GM18517 (cell line): ENCODE measurements at regions not wholly inside any gene's neighbourhood (a gene's known extent, or its start where the extent isn't known, plus 50 kb on each side); places are given as distances from the start of the nearest gene placed in this dataset.

Experiments
- ATAC-seq: cut with Tn5 transposase; IDR thresholded peaks from one replicate; pipeline ENCODE4 v1.9.1; 2021; ENCODE audit warnings: mild to moderate bottlenecking, moderate library complexity; ENCODE audit not compliant: unreplicated experiment

- ATAC-seq, result no peak
Measured at GRCh38 chr7:79877874-79878465, 256.7 kb upstream of the GNAI1 start.

- ATAC-seq, result no peak
Measured at GRCh38 chr7:79876848-79877252, 257.8 kb upstream of the GNAI1 start.

GRCh38 chr7:79874797-79875196 is 259.8 kb upstream of the GNAI1 start:
- ATAC-seq, result no peak

DNA sequence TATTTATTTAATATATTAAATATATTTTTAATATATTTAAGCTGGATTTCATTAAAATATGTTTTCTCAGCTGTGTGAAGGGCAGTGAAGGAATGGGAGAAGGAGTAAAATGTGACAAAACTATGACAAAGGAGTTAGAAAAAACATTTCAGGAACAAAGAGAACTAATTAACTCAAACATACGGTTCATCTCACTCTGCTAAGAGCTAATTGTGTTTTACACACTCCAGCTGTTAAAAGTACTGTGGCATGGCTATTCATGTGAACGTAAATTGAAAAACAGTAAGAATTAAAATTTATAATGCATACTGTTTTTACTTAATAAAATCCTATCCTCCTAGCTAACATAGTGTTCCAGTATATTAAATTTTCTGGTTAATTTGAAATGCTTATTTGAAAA is 262.5 kb upstream of the GNAI1 start:
- no peak for ATAC-seq

DNA sequence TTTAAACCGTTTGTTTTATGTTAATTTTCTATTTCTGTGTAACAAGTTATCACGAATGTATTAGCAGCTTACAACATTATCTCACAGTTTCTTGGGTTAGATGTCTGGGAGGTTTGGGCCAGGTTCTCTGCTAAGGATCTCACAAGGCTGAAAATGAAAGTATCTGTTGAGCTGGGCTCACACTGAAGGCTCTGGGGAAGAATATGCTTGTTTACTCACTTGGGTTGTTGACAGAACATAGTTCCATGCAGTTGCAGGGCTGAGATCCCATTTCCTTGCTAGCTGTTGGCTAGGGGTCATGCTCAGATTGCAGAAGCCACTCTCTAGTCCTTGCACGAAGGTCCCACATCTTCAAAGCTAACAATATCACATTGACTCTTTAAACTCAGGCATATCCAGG is 266.6 kb upstream of the GNAI1 start:
- ATAC-seq, result no peak

GRCh38 chr7:79862447-79863210 is 272.0 kb upstream of the GNAI1 start:
- no peak for ATAC-seq

DNA sequence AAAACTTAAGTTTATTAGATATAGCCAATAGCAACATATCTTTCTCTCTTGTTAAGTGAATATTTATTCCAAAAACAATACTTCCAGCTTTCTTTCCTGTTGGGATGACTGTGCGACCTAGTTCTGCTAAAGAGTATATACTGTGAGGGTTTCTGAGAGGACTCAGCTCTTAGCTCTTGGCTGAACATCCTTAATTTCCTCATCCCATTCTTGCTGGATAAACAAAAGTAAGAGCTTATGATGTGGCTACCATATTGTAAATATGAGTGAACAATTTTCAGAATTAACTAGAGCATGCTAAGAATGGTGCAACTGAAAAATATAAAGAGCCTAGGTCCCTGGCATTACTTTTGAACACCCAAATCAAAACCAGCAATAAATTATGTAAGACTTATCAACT is 279.5 kb upstream of the GNAI1 start:
- no peak for ATAC-seq

DNA sequence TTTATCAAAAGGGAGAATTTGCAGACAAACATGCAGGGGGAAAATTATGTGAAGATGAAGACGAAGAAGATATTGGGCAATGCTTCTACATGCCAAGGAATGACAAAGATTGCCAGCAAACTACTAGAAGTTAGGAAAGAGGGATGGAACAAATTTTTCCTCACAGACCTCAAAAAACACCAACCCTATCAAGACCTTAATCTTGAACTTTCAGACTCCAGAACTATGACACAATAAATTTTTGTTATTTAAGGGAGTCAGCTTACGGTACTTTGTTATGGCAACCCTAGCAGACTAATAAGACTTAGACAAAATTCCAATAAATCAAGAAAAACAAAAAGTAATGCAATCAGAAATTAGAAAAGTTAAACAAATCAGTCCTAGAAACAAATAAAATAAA is 280.0 kb upstream of the GNAI1 start:
- ATAC-seq, result no peak

- ATAC-seq, result no peak
Measured at GRCh38 chr7:79837915-79838314, 296.7 kb upstream of the GNAI1 start.

DNA sequence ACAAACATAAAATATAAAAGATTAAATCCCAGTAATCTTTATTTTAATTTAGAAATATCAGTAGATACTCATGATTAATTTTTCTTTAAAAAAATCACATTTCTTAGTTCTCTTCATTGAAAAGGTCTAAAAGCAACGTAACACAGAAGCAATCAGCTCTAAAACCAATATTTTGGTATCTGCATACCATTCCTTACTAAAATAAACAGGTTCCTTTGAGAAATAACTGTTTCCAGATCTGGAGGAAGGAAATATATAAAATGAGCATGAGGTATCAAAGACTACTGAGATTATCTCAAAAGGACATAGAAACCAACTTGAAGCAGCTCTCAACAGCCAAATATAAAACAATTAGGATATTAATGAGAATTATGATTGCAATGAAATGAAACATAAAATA is 301.0 kb upstream of the GNAI1 start:
- no peak for ATAC-seq

DNA sequence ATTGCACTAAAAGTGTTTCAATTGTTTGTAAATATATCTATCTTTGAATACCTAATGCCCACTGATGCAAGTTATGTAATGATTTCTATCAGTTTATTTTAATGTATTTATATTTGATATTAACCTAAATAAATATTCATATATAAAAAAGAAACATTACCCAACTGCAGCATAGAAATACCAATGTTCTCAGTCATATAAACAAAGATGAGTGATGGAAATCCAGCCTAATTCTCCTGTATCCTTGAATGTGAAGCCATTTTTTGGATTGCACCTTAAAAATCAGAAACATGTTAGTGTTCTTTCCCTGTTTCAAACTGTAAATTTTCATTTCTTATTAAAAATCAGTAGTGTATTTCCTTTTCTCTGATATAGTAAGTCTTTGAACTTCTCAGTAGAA is 305.8 kb upstream of the GNAI1 start:
- ATAC-seq, result no peak

GRCh38 chr7:79823246-79823951 is 311.2 kb upstream of the GNAI1 start:
- no peak for ATAC-seq

DNA sequence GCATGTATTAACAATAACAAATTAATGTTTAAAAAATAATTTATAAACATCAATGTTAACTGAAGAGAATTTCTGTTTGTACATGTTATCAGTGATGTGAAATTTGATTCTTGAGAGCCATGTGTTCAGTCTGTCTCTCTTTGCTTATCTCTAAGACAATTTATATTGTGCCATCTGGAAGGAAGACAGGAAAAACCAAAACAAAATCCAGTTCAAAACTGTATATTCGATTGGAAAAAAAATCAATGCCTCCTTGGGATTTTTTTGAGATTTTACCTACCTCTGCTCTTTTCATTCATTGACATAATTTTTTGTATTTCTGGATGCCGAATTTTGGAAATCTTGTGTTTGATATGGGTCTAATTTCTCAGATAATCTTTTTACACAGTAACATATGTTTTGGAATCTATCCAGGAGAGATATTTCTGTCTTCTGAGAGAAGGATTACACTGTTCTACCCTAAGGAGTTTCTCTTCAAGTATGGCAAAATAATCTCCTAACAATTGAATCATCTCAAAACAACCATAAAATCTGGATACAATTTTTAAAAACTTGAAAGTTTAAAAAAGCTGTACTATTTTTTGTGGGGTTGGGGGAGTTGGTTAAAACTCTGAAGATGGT is 311.9 kb upstream of the GNAI1 start:
- no peak for ATAC-seq

GRCh38 chr7:79820387-79820786 is 314.2 kb upstream of the GNAI1 start:
- no peak for ATAC-seq

DNA sequence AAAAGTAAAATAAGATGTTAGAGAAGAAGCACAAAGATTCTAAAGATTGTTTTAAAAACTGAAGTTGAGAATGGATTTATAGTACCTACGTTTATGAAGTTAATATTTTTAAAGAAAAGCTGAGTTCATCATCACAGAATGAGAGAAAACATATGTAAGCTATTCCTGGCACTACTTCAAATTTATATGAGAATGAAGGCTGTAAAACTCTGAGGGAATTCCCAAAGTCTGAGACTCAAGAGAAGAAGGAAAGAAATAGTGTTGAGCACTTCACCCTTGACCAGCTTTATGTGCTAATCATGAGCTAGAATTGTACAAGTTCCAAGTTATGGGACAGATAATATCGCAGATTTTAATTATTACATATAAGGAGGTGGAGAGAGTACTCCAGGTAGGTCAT is 323.7 kb upstream of the GNAI1 start:
- ATAC-seq, result no peak

DNA sequence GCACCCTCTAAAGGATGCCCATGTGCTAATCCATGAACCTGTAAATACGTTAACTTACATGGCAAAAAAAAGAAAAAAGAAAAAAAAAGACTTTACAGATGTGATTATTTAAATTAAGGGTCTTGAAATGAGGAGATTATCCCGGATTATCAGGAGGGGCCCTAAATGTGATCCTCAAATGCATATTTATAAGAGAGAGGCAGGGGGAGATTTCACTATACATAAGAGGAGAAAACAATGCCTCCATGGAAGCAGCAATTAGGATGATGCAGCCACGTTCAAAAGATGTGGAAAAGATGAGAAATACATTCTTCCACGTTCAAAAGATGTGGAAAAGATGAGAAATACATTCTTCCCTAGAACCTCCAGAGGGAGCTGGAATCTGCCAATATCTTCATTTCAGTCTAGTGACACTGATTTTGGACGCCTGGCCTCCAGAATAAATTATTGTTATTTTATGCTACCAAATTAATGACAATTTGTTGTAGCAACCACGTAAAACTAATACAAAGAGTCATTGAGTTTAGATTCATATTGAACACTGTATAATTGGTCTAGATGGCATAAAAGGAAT is 328.4 kb upstream of the GNAI1 start:
- no peak for ATAC-seq

- ATAC-seq, result no peak
Measured at GRCh38 chr7:79790656-79791262, 337.3 kb upstream of the MAGI2 start.

DNA sequence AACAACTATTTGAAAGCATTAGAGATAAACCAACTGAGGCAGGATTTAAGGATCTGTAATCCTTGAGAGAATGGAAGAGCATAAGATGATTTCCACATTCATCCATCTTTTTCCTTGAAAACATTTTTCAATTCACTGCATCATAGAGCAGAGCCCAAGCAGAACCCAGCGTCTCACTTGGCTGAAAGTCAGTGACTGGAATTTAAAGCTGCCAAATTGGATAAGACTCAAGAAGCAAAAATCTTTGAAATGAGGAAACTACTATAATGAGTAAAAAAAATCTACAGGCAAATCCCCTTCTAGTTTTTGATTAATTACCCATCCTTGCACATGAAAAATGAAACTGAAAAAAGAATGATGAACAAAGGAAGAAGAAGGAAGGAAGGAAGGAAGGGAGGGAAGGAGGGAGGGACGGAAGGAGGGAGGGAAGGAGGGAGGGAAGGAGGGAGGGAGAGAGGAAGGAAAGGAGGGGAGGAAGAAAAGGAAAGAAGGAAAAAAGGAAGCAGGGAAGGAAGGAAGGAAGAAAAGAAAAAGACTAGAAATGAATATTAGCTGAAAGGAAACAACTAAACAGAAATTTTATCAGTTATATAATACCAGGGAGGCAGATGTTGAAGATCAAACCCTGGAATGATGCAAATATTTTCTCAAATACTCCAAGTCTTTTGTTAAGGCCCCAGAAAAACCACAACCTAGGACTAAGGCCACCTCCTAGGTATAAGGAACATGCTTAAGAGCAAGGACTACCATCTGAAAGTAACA is 336.3 kb upstream of the MAGI2 start:
- ATAC-seq, result no peak

- ATAC-seq, result no peak
Measured at GRCh38 chr7:79787623-79788022, 334.2 kb upstream of the MAGI2 start.

DNA sequence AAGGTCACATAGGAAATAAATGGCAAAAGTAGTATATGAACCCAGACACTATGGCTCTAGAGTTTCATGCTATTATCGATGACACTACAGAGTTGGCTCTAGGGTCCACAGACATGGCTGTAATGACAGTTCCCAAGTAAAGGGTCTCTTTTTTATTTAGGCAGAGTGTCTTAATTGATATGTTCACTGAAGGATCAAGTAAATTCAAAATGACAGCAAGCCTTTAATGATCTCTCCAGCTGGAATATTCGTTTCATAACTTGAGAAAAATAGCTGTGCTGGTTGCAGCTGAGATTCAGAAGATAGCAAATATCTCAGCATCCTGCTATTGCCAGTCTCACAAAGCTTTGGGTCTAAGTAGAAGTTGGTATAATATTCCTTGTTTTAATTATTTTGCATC is 333.6 kb upstream of the MAGI2 start:
- no peak for ATAC-seq
